ENCODE measurements at regions not wholly inside any gene's neighbourhood (a gene's known extent, or its start where the extent isn't known, plus 50 kb on each side); places are given as distances from the start of the nearest gene placed in this dataset.

DNA sequence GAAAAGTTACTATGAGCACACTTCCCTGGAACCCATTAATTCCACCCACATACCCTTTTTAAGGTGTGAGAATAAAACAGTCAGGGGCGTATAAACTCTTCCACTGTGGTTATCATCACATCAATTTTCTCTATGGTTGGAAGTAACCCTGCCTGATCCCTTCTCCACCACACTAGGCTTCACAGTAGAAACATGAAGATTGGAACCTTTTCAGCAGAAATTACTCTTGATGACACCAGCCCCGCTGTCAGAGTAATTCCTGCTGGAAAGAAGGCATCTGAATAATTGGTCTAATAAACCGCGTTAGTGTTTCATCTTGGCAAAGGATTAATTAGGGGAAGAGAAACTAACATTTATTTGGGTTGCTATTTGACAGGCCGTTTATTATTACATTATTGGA lies 278.4 kb downstream of the MFSD1 start:
- TF ChIP-seq, protein P1, sequence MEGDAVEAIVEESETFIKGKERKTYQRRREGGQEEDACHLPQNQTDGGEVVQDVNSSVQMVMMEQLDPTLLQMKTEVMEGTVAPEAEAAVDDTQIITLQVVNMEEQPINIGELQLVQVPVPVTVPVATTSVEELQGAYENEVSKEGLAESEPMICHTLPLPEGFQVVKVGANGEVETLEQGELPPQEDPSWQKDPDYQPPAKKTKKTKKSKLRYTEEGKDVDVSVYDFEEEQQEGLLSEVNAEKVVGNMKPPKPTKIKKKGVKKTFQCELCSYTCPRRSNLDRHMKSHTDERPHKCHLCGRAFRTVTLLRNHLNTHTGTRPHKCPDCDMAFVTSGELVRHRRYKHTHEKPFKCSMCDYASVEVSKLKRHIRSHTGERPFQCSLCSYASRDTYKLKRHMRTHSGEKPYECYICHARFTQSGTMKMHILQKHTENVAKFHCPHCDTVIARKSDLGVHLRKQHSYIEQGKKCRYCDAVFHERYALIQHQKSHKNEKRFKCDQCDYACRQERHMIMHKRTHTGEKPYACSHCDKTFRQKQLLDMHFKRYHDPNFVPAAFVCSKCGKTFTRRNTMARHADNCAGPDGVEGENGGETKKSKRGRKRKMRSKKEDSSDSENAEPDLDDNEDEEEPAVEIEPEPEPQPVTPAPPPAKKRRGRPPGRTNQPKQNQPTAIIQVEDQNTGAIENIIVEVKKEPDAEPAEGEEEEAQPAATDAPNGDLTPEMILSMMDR (IDR thresholded peaks at IDR 0.05 in 8 of 11, conservative IDR thresholded peaks at IDR 0.05 in 3 of 11) = no peak
- TF ChIP-seq POLR2AphosphoS5 (IDR thresholded peaks at IDR 0.05) = no peak
- no peak for TF ChIP-seq POLR2A (IDR thresholded peaks at IDR 0.05)

Data from spleen (tissue), 7 donors.